CD4-positive, alpha-beta T cell treated with Interleukin-21 for 1 hour (primary cell): ENCODE measurements at regions not wholly inside any gene's neighbourhood (a gene's known extent, or its start where the extent isn't known, plus 50 kb on each side); places are given as distances from the start of the nearest gene placed in this dataset.
"Not testable (repeated sequence)": the region's sequence is repeated elsewhere in the genome, so short reads cannot be mapped to it uniquely, and the experiment has no call there.

ENCODE experiments used
- DNase-seq: peaks from one replicate; pipeline ENCODE4 v3.0.0-alpha.2; 2020

DNA sequence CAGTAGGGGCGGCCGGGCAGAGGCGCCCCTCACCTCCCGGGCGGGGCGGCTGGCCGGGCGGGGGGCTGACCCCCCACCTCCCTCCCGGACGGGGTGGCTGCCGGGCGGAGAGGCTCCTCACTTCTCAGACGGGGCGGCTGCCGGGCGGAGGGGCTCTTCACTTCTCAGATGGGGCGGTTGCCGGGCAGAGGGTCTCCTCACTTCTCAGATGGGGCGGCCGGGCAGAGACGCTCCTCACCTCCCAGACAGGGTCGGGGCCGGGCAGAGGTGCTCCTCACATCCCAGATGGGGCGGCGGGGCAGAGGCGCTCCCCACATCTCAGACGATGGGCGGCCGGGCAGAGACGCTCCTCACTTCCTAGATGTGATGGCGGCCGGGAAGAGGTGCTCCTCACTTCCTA lies 389.8 kb downstream of the DSEL start:
- DNase-seq, result not testable (repeated sequence)

- no peak for DNase-seq
Observed at GRCh38 chr18:67123901-67124300, 392.6 kb downstream of the DSEL start.

DNA sequence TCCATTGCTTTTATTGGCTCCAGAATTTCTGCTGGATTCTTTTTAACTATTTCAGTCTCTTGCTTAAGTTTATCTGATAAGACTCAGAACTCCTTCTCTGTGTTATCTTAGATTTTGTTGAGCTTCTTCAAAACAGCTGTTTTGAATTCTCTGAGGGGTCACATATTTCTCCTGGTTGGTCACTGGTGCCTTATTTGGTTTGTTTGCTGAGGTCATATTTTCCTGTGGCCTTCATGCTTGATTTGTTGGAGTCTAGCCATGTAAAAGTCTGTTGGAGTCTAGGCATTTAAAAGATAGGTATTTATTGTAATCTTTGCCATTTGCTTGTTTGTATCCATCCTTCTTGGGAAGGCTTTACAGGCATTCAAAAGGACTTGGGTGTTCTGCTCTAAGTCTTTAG lies 398.7 kb downstream of the DSEL start:
- DNase-seq, result no peak

GRCh38 chr18:67109535-67109934 lies 407.0 kb downstream of the DSEL start:
- DNase-seq, result no peak

DNA sequence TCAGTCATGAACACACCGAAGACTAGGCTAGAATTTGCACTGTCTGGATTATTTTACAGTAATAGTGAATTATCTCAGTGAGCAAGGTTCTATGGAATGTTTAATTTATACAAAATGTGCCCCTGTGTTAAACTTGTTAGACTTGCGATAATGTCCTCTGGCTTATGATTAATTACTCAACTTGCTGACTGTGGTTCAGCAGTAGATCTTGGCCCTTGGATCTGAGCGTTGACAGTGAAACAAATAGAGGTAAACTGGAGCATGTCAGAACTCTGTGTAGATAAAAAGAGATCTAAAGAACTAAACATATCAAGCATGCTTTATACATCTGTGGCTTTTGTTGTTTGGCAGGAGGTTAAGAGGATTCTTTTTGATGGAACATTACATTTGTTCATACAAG lies 407.6 kb downstream of the DSEL start:
- no peak for DNase-seq

- DNase-seq, result peak; percentile 26
Observed at GRCh38 chr18:67104700-67105284, 411.7 kb downstream of the DSEL start.

DNA sequence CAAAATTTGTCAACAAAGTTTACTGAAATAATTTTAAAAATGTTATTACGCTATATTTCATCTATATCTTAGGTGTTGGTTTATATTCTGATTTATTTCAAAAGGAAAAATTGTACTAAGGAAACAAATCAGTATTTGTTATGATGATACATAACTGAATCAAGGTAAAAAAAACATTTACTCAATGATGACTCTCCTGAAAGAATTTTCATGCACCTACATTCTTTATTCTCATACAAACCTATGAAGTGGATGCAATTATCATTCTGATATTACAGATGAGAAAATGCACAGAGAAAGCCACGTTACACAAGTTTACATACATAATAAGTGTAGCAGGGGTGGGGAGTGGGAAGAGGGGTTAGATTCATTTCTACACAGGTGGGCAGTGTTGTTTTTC lies 422.4 kb downstream of the DSEL start:
- DNase-seq, result no peak

GRCh38 chr18:67092141-67092540 lies 424.4 kb downstream of the DSEL start:
- DNase-seq, result no peak

GRCh38 chr18:67081482-67082211 lies 434.9 kb downstream of the DSEL start:
- no peak for DNase-seq

GRCh38 chr18:67080601-67081000 lies 435.9 kb downstream of the DSEL start:
- DNase-seq, result no peak

- no peak for DNase-seq
Observed at GRCh38 chr18:67074309-67074708, 442.2 kb downstream of the DSEL start.

GRCh38 chr18:67072791-67073190 lies 443.7 kb downstream of the DSEL start:
- no peak for DNase-seq

DNA sequence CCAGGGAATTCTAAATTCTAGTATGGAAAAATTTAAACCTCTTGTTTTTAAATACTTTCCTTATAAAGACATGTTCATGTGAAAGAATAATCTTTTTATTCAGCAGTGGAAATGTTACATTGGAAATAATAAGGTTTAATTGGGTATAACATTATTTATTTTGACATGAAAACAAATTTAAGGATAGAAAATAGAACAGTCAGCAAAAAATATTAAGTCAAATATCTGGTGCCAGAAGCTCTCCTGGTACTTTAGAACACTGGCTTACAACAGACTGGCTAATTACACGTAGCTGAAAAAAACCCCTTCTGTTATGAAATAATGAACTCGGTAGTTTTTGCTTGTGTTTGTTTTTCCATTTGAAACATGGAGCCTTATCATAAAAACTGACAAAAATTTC lies 447.9 kb downstream of the DSEL start:
- DNase-seq, result no peak

DNA sequence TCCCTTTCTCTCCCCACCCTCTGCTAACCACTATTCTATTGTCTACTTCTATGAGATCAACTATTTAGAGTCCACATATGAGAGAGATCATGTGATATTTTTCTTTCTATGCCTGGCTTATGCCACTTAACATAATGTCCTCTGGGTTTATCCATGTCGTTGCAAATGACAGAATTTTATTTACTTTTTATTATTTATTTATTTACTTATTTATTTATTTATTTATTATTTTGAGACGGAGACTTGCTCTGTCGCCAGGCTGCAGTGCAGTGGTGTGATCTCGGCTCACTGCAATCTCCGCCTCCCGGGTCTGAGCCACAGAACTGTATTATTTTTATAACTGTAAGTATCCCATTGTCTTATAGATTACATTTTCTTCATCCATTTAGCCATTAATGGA lies 443.4 kb upstream of the CDH19 start:
- no peak for DNase-seq

DNA sequence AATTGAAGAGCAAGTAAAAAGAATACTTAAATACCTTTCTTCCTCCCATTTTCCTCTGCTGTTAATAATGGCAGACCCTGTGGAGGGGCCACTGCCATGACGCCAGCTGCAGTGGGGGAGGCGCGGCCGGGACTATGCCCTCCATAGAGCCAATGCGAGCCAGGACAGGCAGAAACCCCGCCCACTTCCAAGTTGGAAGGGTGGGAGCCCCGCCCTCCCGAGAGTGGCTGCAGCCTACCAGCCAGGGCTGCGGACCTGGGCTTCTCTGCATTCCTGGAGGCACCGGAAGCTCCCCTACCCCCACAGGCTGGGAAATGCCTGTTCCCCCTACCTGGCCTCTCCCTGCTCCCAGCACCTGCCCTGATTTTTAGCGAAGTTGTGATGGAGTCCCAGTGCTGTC lies 439.4 kb upstream of the CDH19 start:
- DNase-seq, result no peak

DNA sequence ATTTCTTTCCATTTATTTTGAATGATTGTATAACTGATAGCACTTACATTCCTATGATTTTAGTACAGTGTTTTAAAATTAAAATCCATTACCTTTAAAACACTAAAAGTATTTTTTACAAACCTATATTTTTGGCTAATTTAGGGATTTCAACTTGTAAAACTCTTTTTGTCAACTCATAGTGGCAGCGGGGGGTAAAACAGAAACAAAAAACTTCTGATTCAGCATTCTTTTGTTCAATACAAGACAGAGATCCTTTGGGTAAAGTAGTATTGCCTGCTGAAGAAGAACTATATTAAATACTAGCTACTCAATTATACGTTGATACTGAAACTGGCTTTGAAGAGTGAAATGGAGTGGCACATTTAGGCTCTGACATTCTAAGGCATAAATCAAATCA lies 437.4 kb upstream of the CDH19 start:
- DNase-seq, result no peak

DNA sequence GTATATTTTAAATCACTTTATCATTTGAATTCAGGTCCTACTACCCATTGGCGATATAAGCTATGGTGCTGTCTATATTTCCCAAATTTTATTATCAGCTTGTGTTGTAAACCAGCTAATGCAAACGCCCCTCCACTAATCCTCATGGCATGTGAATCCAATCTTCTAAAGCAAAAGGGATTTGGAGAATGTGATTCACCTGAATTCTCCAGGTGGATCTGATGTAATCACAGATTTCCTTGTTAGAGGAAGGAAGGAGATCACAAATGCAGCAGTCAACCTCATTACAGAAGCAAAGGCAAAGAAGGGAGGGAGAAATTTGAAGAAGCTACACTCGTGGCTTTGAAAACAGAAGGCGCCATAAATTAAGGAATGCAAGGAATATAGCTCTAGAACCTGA lies 431.1 kb upstream of the CDH19 start:
- DNase-seq, result no peak

GRCh38 chr18:67023059-67023458 lies 419.2 kb upstream of the CDH19 start:
- DNase-seq, result no peak

- no peak for DNase-seq
Observed at GRCh38 chr18:67010919-67011318, 407.0 kb upstream of the CDH19 start.

DNA sequence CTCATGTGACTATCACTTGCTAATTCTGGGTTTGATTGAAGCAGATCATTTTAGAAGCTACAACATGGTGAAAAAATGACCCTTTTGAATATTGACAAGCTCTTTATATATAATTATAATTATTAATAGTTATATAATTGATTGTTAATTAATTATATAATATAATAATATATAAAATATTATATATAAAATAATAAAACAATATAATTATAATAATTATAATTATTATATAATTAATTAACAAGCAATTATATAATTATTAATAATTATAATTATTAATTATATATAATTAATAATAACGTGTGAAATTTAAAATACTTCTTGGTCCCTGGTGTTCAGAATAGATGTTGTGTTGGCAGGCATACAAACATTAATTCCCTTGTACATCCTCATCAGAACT lies 404.1 kb upstream of the CDH19 start:
- no peak for DNase-seq

DNA sequence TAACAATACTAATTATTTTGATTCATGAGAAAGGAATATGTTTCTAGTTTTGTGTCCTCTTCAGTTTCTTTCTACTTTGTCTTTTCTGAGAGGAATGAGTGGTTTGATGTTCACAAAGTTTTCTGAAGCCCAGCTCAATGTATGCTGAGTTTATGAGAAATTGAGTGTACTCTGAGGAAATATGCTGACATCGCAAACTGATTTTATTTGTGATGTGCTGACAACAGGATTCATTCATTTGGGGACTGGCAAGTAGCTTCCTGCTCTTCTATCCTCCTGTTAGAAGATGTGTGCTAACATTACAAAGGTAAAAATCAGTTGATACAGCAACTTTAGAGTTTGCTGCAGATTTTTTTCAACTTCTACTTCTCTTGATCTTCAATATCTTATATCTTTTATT lies 403.2 kb upstream of the CDH19 start:
- no peak for DNase-seq

GRCh38 chr18:67001052-67001451 lies 397.2 kb upstream of the CDH19 start:
- DNase-seq, result no peak

DNA sequence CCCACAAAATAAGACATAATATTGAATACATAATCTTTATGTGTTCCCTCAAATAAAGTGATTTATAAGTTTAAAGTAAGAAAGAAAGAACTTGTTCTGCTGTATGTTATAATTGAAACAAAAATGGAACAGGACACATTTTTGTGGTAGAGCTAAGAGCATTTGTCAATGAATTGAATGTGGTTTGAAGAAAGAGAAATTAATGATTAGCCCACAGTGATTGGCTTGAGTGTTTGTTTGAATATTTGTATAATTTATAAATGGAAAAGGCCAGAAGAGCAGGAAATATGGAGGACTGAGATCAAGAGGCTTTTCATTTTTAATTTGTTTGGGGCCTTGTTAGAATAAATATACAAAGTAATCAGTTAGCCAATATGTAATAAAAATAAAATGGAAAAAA lies 395.1 kb upstream of the CDH19 start:
- no peak for DNase-seq

- no peak for DNase-seq
Observed at GRCh38 chr18:66995270-66995669, 391.4 kb upstream of the CDH19 start.

- no peak for DNase-seq
Observed at GRCh38 chr18:66994790-66995189, 390.9 kb upstream of the CDH19 start.
